HAP-1 (cell line): ENCODE measurements at regions not wholly inside any gene's neighbourhood (a gene's known extent, or its start where the extent isn't known, plus 50 kb on each side); places are given as distances from the start of the nearest gene placed in this dataset.

Source experiments
- DNase-seq, 2 experiments: peaks; one replicate each; pipeline ENCODE4 v3.0.0-alpha.2; 2016 to 2020; ENCODE audit warnings: low spot score in 2 of 2
- H3K27me3 ChIP-seq: fragments of 250-450 bp; sonication (Bioruptor Pico); 2 replicates; pipeline ENCODE4 v1.5.1; 2020; ENCODE audit warnings: low read depth, mild to moderate bottlenecking, moderate library complexity
- H3K36me3 ChIP-seq: fragments of 250-450 bp; sonication (Bioruptor Pico); replicated peaks from 2 replicates; pipeline ENCODE4 v1.5.1; 2020; ENCODE audit warnings: mild to moderate bottlenecking
- H3K4me1 ChIP-seq: fragments of 250-450 bp; sonication (Bioruptor Pico); 2 replicates; pipeline ENCODE4 v1.5.1; 2020; ENCODE audit warnings: mild to moderate bottlenecking
- H3K4me3 ChIP-seq: fragments of 250-450 bp; sonication (Bioruptor Pico); 2 replicates; pipeline ENCODE4 v1.5.1; 2020; ENCODE audit warnings: mild to moderate bottlenecking, moderate library complexity
- H3K9me3 ChIP-seq: fragments of 250-450 bp; sonication (Bioruptor Pico); 2 replicates; pipeline ENCODE4 v1.5.1; 2020; ENCODE audit warnings: mild to moderate bottlenecking, moderate library complexity
- in situ Hi-C: fragments of 300-500 bp; cut with MboI; formaldehyde crosslinking; loops from 3 replicates; pipeline ENCODE4 v1.14.3; 2020; ENCODE audit warnings: low sequenced_read_pairs, inconsistent platforms, mixed read lengths

DNA sequence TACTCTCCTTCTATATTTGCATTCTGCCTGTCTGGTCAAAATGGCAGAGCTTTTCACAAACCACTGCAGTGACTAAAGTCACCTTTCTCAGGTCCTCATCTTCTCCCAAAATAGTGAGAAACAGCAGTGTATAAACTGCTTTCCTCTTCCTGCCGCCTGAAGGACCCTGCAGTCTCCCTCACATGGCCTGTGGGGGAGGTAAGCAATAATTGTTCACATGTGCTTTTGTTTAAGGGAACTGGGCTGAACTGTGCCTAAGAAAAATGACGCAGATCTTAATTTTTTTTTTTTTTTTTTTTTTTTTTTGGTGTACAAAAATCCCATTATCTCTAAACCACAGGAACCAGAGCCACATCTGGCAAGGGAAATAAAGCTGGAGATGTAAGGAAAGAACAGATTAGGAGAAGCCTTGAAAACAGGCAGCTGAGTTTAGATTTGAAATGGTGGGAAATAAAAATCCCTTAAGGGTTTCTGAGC is 131.7 kb upstream of the VLDLR start:
- no peaks in the 10 kb centered on the region for H3K36me3 ChIP-seq
- no peak overlapping the region for H3K4me3 ChIP-seq
- no peaks in the 10 kb centered on the region; the same call in 1 of the 2 replicates for H3K4me1 ChIP-seq
- no peak for DNase-seq
- H3K9me3 ChIP-seq, result no peaks in the 10 kb centered on the region
- no peaks in the 10 kb centered on the region for H3K27me3 ChIP-seq
- in situ Hi-C loops, result no loop called here

DNA sequence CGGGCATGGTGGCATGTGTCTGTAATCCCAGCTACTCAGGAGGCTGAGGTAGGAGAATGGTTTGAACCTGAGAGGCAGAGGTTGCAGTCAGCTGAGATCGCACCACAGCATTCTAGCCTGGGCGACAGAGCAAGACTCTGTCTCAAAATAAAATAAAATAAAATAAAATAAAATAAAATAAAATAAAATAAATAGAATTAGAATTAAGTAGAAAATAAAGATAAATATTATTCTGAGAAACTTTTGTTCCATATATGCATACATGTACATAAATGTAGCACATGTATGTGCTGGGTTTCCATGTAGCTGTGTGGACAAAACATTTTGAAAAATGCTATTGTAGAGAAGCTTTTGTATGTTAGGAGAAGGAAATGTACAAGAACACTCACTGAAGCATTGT is 129.4 kb upstream of the VLDLR start:
- no peaks in the 10 kb centered on the region for H3K9me3 ChIP-seq
- no peak for DNase-seq
- no peak overlapping the region for H3K4me3 ChIP-seq
- peaks cover 1% of the 10 kb centered on the region; the same call in 1 of the 2 replicates for H3K4me1 ChIP-seq
- no peaks in the 10 kb centered on the region for H3K27me3 ChIP-seq
- in situ Hi-C loops, result no loop called here
- no peaks in the 10 kb centered on the region for H3K36me3 ChIP-seq

DNA sequence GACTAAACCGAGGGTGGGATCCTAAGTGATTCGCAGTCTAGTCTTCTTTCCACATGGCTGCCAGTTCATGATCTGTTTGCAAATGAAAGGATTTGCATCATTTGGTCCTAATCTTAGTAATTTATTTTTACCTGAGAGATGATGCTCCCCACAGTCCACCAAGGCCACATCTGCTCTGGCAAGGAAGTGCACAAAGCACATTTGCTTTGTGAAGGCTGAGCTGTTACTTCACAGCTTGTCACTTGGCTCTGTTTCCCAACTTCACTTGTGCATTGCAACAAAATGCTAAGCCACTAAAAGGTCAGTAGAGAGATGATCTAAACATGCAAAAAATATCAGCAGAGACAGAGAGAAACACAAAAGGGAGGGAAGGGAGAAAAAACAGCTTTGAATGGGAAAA is 128.5 kb upstream of the VLDLR start:
- no peaks in the 10 kb centered on the region for H3K27me3 ChIP-seq
- in situ Hi-C loops, result no loop called here
- H3K4me1 ChIP-seq, result peaks cover 3% of the 10 kb centered on the region; the same call in 1 of the 2 replicates
- no peaks in the 10 kb centered on the region for H3K36me3 ChIP-seq
- H3K9me3 ChIP-seq, result no peaks in the 10 kb centered on the region
- DNase-seq, result no peak
- H3K4me3 ChIP-seq, result no peak overlapping the region

DNA sequence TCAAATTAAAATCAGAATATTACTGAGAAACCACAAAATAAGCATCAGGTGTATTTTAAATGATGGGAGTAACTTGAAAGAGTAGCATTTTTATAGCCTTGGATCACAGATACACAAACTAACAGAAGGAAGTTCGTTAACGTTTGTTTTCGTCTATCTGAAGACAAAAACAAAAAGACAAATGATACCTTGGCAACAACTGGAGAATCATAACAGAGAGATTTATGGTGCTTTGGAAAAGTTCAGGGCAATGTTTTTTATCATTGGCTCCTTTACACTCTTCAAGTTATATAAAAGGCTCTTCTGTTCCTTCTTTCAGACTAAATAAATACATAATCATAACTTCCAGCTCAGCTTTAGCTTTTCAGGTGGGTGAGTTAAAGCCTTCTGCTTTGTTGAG is 128.1 kb upstream of the VLDLR start:
- no peak for DNase-seq
- Histone ChIP-seq H3K4me3 (no peak overlapping the region), H3K9me3 (no peaks in the 10 kb centered on the region), H3K27me3 (no peaks in the 10 kb centered on the region), H3K36me3 (no peaks in the 10 kb centered on the region), H3K4me1 (peaks cover 3% of the 10 kb centered on the region; the same call in 1 of the 2 replicates)
- in situ Hi-C loops, result no loop called here

DNA sequence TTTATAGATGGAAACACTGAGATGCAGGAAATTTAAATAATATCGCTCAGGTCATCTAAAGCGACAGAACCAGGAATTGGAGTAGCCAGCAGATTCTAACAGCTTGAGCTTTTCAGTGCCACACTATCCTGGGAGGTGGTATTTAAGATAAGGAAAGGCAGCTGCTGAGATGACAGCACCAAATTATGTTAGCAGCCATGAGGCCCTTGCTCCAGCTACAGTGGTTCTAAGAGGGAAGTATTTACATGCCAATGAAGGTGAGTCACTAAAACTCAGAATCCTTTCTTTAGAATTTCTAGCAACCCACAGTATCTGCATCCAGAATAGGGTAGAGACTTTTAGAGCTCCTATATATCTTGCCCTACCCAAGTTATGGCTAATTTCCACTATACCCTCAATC is 127.0 kb upstream of the VLDLR start:
- H3K4me3 ChIP-seq, result no peak overlapping the region
- no peak for DNase-seq
- no peaks in the 10 kb centered on the region for H3K36me3 ChIP-seq
- in situ Hi-C loops, result no loop called here
- H3K27me3 ChIP-seq, result no peaks in the 10 kb centered on the region
- H3K9me3 ChIP-seq, result no peaks in the 10 kb centered on the region
- peaks cover 3% of the 10 kb centered on the region; the same call in 1 of the 2 replicates for H3K4me1 ChIP-seq

DNA sequence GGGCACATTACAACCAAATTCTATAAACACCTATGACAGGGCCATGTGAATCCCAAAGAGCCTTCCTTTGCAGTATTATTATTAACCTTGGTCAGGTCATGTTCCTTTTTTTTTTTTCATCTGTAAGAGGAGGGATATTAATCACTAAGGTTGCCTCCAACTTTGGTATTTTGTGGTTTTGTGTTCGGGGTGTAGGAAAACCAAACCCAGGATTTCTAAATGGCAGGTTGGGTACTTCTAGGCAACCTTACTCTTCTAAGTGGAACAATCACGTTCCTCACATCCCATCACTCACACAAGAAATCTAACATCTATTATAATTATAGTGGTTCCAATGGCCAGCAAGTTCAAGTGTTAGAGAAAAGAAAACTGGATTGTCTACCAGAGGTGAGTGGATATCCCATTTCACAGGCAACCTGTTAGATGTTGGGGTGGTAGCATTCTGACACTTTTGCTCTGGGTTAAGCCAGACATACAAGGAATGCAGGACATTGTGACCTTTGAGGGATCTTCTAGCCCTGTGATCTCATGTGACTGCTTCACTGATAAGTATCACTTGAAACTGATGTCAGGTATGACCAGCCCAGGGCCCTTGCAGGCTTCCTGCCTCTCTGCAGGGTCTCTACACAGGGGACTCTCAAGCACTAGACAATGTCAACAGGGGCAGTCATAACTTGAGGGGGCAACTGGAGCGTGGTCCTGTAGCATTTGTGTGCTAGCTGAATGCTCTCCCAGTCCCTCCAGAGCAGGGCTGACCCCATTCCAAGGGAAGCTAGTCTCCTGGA is 126.2 kb upstream of the VLDLR start:
- Histone ChIP-seq H3K9me3 (no peaks in the 10 kb centered on the region), H3K4me1 (peaks cover 3% of the 10 kb centered on the region; the same call in 1 of the 2 replicates), H3K36me3 (no peaks in the 10 kb centered on the region), H3K4me3 (no peak overlapping the region), H3K27me3 (no peaks in the 10 kb centered on the region)
- in situ Hi-C loops, result no loop called here
- no peak for DNase-seq

DNA sequence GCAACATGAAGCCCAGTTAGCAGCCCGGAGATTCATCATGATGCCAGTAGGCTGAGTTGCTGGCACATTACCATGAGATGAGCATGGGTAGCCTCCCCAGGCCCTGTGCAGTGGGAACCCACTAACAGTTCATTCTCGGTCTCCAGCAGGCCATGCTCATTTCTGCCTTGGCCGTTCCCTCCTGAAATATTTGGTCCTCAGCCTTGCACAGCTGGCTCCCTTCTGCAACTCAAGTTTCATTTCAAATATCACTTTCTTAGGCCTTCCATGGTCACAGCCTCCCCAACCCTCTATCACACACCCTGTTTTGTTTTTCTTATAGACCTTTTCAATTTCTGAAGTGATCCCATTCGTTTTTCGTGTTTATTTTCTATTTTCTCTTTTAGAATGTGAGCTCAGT is 125.4 kb upstream of the VLDLR start:
- Histone ChIP-seq H3K36me3 (no peaks in the 10 kb centered on the region), H3K9me3 (no peaks in the 10 kb centered on the region), H3K4me3 (no peak overlapping the region), H3K27me3 (no peaks in the 10 kb centered on the region), H3K4me1 (peaks cover 3% of the 10 kb centered on the region; the same call in 1 of the 2 replicates)
- in situ Hi-C loops, result no loop called here
- no peak for DNase-seq

DNA sequence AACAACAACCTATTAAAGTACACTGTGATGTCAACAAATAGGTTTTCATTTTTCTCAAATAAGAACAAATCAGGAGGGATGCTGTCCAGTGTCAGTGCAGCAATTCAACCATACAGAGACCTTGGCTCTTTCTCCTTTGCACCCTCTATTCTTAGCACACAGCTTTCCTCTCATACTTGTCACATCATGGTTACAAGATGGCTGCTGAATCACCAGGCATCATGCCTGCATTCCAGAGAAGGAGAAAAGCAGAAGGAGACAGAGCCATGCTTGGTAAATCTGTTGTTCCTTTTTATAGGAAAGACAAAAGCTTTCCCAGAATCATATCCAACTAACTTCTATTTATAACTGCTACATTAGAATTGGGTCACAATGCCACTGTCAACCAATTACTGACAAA is 124.7 kb upstream of the VLDLR start:
- in situ Hi-C loops, result no loop called here
- Histone ChIP-seq H3K4me1 (peaks cover 3% of the 10 kb centered on the region; the same call in 1 of the 2 replicates), H3K9me3 (no peaks in the 10 kb centered on the region), H3K4me3 (no peak overlapping the region), H3K36me3 (no peaks in the 10 kb centered on the region), H3K27me3 (no peaks in the 10 kb centered on the region)
- no peak for DNase-seq

DNA sequence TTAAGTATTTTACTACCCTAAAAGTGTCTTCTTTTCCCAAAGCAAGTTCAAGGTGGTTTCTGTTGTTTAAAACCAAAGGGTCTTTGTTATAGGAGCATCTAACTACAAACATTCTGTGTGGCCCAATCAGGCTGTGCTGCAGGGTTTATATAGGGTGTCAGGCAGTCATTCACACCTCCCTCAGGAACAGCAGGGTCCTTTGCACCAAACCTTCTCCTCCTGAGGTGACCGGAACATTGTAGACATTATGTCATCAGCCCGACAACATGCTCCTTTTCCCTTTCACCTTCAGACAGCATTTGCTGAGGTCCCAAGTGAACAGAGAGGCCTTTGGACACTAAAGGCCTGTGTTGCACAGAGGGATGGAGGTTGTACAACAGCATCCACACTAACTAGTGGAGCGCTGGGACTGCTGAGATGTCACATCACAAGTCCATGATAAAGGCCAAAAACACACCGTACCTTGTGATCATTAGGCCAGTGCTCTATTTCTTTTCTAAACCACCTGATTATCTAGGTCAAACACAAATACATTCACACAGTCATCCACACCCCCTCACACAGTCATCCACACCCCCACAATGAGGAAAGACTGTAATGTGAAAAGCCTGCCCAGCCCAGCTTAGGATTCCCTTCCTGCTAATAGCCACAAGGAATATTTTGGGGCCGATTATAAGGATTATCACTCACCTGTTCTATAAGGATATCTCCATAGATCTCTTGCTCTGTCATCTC is 123.8 kb upstream of the VLDLR start:
- Histone ChIP-seq H3K27me3 (no peaks in the 10 kb centered on the region), H3K36me3 (no peaks in the 10 kb centered on the region), H3K9me3 (no peaks in the 10 kb centered on the region), H3K4me1 (peaks cover 3% of the 10 kb centered on the region), H3K4me3 (no peak overlapping the region)
- no peak for DNase-seq
- in situ Hi-C loops, result no loop called here

DNA sequence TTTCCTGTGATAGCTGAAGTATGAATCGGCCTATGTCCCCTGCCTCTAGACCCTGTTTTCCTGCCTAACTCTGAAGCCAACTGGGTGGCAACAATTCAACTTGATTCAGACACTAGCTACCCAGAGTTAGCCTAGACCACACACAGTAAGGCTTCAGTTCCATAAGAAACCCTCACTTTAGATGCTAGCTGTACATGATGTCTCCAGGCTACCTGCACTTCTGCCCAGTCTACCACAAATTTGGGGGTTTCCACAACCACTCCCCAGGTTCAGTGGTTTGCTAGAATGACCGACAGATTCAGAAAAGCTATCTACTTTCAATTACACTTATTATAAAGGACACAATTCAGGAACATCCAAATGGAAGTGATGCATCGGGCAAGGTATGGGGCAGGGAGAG is 119.4 kb upstream of the VLDLR start:
- Histone ChIP-seq H3K36me3 (no peaks in the 10 kb centered on the region), H3K9me3 (no peaks in the 10 kb centered on the region), H3K27me3 (no peaks in the 10 kb centered on the region), H3K4me1 (peaks cover 2% of the 10 kb centered on the region), H3K4me3 (no peak overlapping the region)
- no peak for DNase-seq
- in situ Hi-C loops, result no loop called here

DNA sequence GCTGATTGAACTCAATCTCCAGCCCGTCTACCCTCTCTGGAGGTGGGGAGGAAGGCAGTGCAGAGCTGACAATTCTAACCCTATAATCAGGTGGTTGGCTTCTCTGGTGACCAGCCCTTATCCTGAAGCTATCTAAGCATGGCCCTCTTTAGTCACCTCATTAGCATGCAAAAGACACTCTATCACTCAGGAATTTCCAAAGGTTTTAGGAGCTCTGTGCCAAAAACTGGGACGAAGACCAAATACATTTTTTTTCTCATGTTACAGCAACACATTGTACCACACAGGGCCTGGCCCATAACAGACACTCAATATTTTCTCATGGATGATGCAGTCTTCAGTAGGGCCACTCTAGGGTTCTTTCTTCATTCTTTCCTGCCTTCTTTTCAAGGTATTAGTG is 118.8 kb upstream of the VLDLR start:
- in situ Hi-C loops, result no loop called here
- Histone ChIP-seq H3K36me3 (no peaks in the 10 kb centered on the region), H3K4me3 (no peak overlapping the region), H3K9me3 (no peaks in the 10 kb centered on the region), H3K27me3 (no peaks in the 10 kb centered on the region), H3K4me1 (no peaks in the 10 kb centered on the region; the same call in 1 of the 2 replicates)
- no peak for DNase-seq

DNA sequence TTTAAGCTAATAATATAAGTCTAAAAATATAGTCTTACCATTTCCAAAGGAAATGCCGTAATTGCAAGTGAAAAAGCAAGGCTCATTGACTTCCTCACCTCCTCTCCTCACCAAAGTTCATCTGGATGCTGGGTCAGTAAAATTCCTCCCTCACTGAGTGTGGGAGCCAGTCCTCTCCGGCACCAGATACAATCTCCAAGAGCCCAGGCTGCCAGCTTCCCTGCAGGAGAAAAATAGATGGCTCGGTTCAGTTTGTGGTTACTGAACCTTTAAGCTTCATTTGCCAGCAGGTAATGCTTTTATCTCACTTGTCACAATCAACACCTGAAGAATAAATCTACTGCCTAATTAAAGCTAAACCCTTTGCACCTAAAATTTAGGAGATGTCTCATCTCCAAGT is 115.3 kb upstream of the VLDLR start:
- H3K36me3 ChIP-seq, result no peaks in the 10 kb centered on the region
- no peak overlapping the region for H3K4me3 ChIP-seq
- no peaks in the 10 kb centered on the region; the same call in 1 of the 2 replicates for H3K4me1 ChIP-seq
- DNase-seq, result no peak
- in situ Hi-C loops, result no loop called here
- no peaks in the 10 kb centered on the region for H3K9me3 ChIP-seq
- H3K27me3 ChIP-seq, result no peaks in the 10 kb centered on the region

DNA sequence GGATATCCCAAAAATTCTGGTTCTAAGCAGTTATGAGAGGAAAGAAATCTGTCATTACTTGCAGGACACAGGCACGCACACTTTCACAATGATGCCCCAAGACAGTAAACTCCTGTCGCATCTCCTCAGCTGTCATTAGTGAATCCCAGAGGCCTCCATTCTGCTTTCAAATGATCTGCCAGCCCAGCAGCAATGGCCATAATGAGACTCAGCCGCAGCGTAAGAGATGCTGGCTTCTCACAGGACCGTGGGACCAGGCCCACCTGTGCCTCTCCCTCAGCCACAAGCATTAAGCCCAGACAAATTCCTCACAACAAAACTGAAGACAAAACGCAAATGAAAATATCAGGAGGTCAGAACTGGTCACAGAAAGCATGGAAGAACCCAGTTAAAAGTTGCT is 98.0 kb upstream of the VLDLR start:
- peaks cover 21% of the 10 kb centered on the region for H3K4me1 ChIP-seq
- in situ Hi-C loops, result no loop called here
- H3K9me3 ChIP-seq, result no peaks in the 10 kb centered on the region
- no peaks in the 10 kb centered on the region for H3K36me3 ChIP-seq
- no peak overlapping the region for H3K4me3 ChIP-seq
- H3K27me3 ChIP-seq, result no peaks in the 10 kb centered on the region
- DNase-seq, result no peak

DNA sequence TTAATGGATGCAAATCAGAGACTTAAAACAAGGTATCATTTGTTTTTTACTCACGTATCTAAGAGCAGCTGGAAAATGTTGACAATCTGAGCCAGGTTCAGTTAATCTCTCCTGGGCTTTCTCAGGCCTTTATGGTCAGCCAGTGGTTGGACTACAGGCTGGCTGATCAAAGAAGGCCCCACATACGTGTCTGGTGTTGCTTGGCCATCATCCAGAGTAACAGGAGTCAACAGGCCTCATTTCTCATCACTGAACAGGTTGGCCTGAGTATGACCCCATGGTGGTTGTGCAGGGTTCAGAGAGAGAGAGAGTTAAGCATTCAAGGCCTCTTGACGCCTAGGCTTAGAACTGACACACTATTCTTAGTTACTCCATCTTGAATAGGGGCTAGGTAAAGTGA is 97.0 kb upstream of the VLDLR start:
- no peaks in the 10 kb centered on the region for H3K9me3 ChIP-seq
- H3K4me1 ChIP-seq, result peaks cover 21% of the 10 kb centered on the region
- H3K27me3 ChIP-seq, result no peaks in the 10 kb centered on the region
- H3K4me3 ChIP-seq, result no peak overlapping the region
- in situ Hi-C loops, result no loop called here
- DNase-seq, result no peak
- H3K36me3 ChIP-seq, result no peaks in the 10 kb centered on the region
